Lower leg skin (tissue), 4 donors: ENCODE measurements at regions not wholly inside any gene's neighbourhood (a gene's known extent, or its start where the extent isn't known, plus 50 kb on each side); places are given as distances from the start of the nearest gene placed in this dataset.

ENCODE experiments used
- DNase-seq, 2 donors: peaks; one replicate each; pipeline ENCODE4 v3.0.0-alpha.2; 2019; ENCODE audit warnings: low spot score in 2 of 2
- H3K4me3 ChIP-seq: fragments of 200-600 bp; sonication (generic); 2 replicates; pipeline ENCODE4 v1.5.1; 2017; ENCODE audit warnings: mild to moderate bottlenecking, low read depth; ENCODE audit not compliant: poor library complexity, severe bottlenecking
- POLR2A ChIP-seq, 2 donors: fragments of 450-650 bp; IDR thresholded peaks; one replicate each; pipeline ENCODE4 v1.6.1; 2016 to 2017; ENCODE audit warnings: antibody characterized with exemption in 2 of 2, mild to moderate bottlenecking in 1 of 2, moderate library complexity in 1 of 2
- WGBS, 2 donors: methylation state at CpG; one replicate each; pipeline ENCODE4 v1.1.5; 2018; 5-methylcytosine and 5-hydroxymethylcytosine counted together
- intact Hi-C: fragments of 100-400 bp; cut with DNase I; formaldehyde crosslinking; loops from one replicate; pipeline ENCODE4 v1.15.0; 2023; ENCODE audit warnings: low total_unique reads
- TF ChIP-seq, protein P1 (sequence below), 3 donors: fragments of 450-650 bp; IDR thresholded peaks; one replicate each; pipeline ENCODE4 v1.5.1; 2016; ENCODE audit warnings: antibody characterized with exemption in 3 of 3, mild to moderate bottlenecking in 3 of 3, moderate library complexity in 2 of 3

DNA sequence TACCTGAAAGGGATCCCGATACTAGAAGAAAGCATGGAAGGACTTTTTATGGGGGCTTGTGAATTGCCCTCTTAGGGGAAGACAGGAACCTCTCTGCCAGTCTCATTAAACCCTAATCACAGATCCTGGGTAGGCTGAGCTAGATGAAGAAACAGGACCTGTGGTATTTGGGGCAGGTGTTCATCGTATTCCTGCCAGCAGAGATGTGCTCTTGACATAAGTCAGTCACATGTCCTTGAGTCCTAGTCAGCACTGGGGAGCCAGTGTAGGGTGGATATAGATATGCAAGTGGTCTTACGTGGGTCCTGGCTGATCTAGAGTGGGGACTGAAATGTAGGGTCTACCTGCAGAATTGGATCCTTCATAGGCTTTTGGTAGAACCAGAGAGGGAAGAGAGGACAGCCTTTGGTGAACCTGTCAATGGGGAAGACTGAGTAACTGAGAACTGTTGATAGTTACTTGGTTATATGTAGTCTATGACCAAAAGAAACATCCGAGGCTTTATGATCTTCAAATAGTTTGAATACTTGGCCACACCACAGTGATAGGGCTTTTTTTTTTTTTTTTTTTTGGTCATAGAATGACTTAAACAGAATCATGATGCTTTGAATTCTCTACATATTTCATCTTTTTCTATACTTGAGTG is 63.5 kb upstream of the WDR1 start:
- 78% methylated on average over 4 of the region's 4 CpGs for WGBS, 2 donors
- DNase-seq = no peak
- intact Hi-C loops = no loop called here
- no peak overlapping the region for H3K4me3 ChIP-seq
- no peak for TF ChIP-seq POLR2A (IDR thresholded peaks at IDR 0.05)
- TF ChIP-seq, protein P1, sequence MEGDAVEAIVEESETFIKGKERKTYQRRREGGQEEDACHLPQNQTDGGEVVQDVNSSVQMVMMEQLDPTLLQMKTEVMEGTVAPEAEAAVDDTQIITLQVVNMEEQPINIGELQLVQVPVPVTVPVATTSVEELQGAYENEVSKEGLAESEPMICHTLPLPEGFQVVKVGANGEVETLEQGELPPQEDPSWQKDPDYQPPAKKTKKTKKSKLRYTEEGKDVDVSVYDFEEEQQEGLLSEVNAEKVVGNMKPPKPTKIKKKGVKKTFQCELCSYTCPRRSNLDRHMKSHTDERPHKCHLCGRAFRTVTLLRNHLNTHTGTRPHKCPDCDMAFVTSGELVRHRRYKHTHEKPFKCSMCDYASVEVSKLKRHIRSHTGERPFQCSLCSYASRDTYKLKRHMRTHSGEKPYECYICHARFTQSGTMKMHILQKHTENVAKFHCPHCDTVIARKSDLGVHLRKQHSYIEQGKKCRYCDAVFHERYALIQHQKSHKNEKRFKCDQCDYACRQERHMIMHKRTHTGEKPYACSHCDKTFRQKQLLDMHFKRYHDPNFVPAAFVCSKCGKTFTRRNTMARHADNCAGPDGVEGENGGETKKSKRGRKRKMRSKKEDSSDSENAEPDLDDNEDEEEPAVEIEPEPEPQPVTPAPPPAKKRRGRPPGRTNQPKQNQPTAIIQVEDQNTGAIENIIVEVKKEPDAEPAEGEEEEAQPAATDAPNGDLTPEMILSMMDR (IDR thresholded peaks at IDR 0.05) = no peak

DNA sequence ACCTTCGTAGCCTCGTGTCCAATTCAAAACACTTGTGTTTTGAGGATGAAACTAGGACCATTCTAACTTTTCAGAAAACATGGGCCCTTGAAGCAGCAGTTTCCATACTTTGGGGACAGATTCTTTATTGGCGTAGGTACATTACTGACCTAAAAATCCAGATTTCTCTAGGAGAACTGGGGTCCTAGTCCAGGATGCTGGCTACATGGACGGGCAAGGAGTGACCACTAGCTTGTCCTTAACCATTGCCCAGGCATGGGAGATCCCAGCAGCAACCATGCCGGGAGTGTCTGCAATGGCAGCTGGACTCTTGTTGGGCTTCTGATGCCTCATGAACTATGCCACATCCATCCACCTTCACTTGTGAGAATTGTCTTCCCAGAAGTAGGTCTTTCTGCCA is 62.2 kb upstream of the WDR1 start:
- intact Hi-C loops = no loop called here
- WGBS, 2 donors = 89% methylated on average over 5 of the region's 5 CpGs
- TF ChIP-seq, protein P1 (IDR thresholded peaks at IDR 0.05) = no peak
- no peak for TF ChIP-seq POLR2A (IDR thresholded peaks at IDR 0.05)
- H3K4me3 ChIP-seq = no peak overlapping the region
- DNase-seq = no peak

DNA sequence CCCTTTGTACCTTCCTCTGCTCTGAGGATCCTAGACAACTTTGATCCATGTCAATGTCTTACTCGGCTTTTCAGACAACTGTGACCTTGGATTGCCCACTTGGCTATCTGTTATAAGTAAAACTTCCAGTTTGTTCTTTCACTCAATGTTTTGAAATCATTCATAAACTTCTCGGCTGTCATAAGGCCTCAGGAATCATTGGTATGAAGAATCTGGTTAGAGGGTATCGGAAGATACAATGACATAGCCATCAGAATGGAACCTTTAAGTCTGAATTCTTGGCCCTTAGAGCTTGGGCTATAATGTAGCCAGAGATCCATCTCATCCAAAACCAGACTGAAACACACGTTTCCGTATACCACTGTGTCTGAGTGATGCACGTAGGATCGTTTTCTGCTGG is 59.0 kb upstream of the WDR1 start:
- WGBS, 2 donors = 89 to 93% methylated on average over 7 of the region's 7 CpGs
- no peak overlapping the region for H3K4me3 ChIP-seq
- intact Hi-C loops = no loop called here
- DNase-seq = no peak
- TF ChIP-seq, protein P1 (IDR thresholded peaks at IDR 0.05) = no peak
- no peak for TF ChIP-seq POLR2A (IDR thresholded peaks at IDR 0.05)

DNA sequence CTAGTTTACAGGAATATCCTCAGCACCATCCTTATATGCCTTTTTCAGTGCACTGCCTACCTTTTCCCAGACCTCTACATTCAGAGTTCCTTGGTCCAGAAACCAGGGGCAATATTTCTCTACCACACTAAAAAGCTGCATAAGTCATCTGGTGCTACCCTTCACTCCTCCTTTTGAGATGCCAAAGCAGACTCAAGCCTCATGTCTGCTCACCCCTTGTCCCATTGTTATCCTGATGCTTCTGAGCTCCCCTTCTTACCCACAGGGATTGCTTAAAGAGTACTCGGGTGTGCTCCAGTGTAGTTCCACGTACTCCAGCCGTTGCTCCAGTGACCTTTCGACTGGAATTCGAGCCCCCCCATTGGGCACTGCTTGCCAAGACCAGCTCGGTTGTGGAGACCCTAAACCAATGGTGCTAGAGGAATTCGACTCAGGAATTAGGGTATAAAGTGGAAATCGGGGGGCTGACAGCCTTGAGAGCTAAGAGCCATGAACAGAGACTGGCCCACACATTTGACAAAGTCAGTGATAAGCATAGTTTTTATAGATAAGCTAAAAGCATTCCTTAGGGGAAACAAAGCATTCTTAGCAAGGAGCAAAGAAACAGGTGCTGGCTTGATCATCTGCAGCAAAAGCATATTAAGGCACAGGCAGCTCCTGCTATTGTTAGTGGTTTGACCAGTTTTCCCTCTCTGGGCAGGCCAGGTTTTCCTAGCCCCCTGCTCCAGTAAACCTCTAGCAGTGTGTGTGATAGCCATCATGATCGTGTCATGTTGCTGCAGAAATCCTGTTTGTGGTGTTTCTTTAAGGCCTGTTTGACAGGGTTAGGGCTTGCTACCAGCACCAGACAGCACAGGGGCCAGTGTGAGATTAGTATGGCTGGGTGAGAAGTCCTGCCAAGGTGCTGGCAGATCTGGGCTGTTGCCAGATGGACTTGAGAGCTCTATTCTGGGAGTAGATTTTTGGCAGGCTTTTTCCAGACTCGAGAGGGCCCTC is 57.5 kb upstream of the WDR1 start:
- intact Hi-C loops = no loop called here
- WGBS, 2 donors = 47 to 63% methylated on average over 10 of the region's 10 CpGs
- no peak overlapping the region for H3K4me3 ChIP-seq
- no peak for DNase-seq
- no peak for TF ChIP-seq POLR2A (IDR thresholded peaks at IDR 0.05)
- TF ChIP-seq, protein P1 (IDR thresholded peaks at IDR 0.05) = no peak

DNA sequence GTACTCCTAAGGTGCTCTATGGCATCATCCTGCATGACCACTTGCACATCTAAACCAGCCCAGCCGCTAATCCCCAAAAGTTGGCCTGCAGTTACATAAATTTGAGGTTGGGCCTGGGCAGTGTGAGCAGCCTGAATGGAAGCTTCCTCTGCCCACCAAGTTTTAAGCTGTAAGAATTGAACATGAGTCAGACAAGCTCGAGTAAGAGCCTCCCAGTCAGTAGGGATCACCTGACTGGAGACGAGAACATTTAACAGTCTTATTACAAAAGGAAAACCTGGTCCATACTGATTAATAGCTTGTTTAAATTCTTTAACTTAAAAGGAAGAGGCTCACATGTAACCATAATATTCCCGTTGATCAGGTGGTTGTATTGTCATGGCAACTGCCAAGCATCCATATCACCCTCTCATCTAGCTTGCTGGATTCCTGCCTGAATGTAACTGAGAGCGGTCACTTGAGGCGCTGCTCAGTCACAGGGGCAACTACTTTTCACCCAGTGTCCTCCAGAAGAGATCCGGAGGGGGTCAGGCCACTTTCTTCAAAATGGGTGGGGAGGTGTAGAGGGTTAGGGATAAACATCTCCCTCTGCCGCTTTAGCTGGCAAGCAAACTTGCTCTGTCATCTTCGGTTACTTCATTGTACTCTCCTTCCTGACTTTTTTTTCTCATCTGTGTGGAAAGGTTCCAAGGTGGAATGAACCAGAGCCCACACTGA is 56.6 kb upstream of the WDR1 start:
- WGBS, 2 donors = 25 to 31% methylated on average over 9 of the region's 9 CpGs
- peak in 1 of 2 donors; percentile 27 for DNase-seq
- no peak overlapping the region for H3K4me3 ChIP-seq
- TF ChIP-seq POLR2A (IDR thresholded peaks at IDR 0.05) = no peak
- TF ChIP-seq, protein P1 (IDR thresholded peaks at IDR 0.05) = no peak
- intact Hi-C loops = no loop called here
